MCF 10A (cell line): ENCODE measurements at regions not wholly inside any gene's neighbourhood (a gene's known extent, or its start where the extent isn't known, plus 50 kb on each side); places are given as distances from the start of the nearest gene placed in this dataset.
A peak's percentile ranks its signal among the peaks of the same experiment; 100 is the strongest.
"Not testable (repeated sequence)": the region's sequence is repeated elsewhere in the genome, so short reads cannot be mapped to it uniquely, and the experiment has no call there.

Source experiments
- BruUV-seq: library from RNA; stranded (reverse); fragments of 400-500 nt; replicated peaks from 2 replicates; lab custom pipeline; 2021; lab: Mats Ljungman, UMichigan
- CTCF ChIA-PET: fragments of 300-600 bp; sonication (Branson Sonifier 250); formaldehyde crosslinking; extraction: SDS; loops from one replicate; lab custom pipeline; 2021; ENCODE audit warnings: antibody characterized with exemption, inconsistent platforms; lab: Yijun Ruan, JAX
- POLR2A ChIA-PET: fragments of 300-600, 350-650 bp; sonication (Branson Sonifier 250); formaldehyde crosslinking; extraction: SDS; loops from one replicate; lab custom pipeline; 2020; ENCODE audit warnings: antibody characterized with exemption, inconsistent platforms; lab: Yijun Ruan, JAX
- DNase-seq: peaks from one replicate; pipeline ENCODE4 v3.0.0-alpha.2; 2018; ENCODE audit not compliant: unreplicated experiment
- H3K27ac Mint-ChIP-seq: one replicate; pipeline ENCODE4 v1.8.0; 2022; ENCODE audit warnings: mild to moderate bottlenecking, low read depth, mixed read lengths; ENCODE audit not compliant: unreplicated experiment
- H3K27me3 Mint-ChIP-seq: one replicate; pipeline ENCODE4 v1.8.0; 2022; ENCODE audit warnings: mixed read lengths; ENCODE audit not compliant: insufficient read depth, unreplicated experiment
- H3K36me3 Mint-ChIP-seq: one replicate; pipeline ENCODE4 v1.8.0; 2022; ENCODE audit warnings: mild to moderate bottlenecking, moderate library complexity, mixed read lengths; ENCODE audit not compliant: insufficient read depth, unreplicated experiment
- H3K4me1 Mint-ChIP-seq: one replicate; pipeline ENCODE4 v1.8.0; 2022; ENCODE audit warnings: mixed read lengths; ENCODE audit not compliant: insufficient read depth, unreplicated experiment
- H3K4me3 Mint-ChIP-seq: one replicate; pipeline ENCODE4 v1.8.0; 2022; ENCODE audit warnings: mild to moderate bottlenecking, moderate library complexity, mixed read lengths; ENCODE audit not compliant: unreplicated experiment
- H3K9me3 Mint-ChIP-seq: one replicate; pipeline ENCODE4 v1.8.0; 2022; ENCODE audit warnings: mixed read lengths; ENCODE audit not compliant: unreplicated experiment
- CTCF ChIP-seq: fragments of 200-600 bp; IDR thresholded peaks from one replicate; pipeline ENCODE4 v1.8.0; 2022; ENCODE audit warnings: antibody characterized with exemption, mild to moderate bottlenecking; ENCODE audit not compliant: unreplicated experiment
- intact Hi-C: fragments of 100-400 bp; cut with micrococcal nuclease; formaldehyde crosslinking; loops from 2 replicates; pipeline ENCODE4 v1.14.1; 2022

DNA sequence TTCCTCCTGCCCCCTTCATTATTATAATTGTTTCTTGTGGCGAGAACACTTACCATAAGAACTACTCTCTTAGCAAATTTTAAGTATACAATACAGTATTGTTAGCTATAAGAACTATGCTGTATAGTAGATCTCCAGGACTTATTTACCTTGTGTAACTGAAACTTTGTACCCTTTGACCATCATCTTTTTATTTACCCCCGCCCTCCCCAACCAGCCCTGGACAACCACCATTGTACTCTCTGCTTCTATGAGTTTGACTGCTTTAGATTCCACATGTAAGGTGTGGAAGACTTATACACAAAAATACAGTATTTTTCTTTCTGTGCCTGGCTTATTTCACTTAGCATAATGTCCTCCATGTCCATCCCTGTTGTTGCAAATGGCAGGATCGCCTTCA lies 161.1 kb downstream of the PHF8 start:
- TF ChIP-seq CTCF = no peak
- Mint-ChIP-seq H3K4me1 (no peaks in the 10 kb centered on the region), H3K27me3 (peaks cover 70% of the 10 kb centered on the region), H3K9me3 (peaks cover 7% of the 10 kb centered on the region), H3K27ac (no peak overlapping the region), H3K36me3 (peaks cover 6% of the 10 kb centered on the region), H3K4me3 (no peak overlapping the region)
- no TSS peak for BruUV-seq
- no peak for DNase-seq
- intact Hi-C loops = no loop called here
- CTCF ChIA-PET = interaction anchor here (0.6 kb wide), 1 partner anchor 11 kb away, joined by 3 read pairs; no protein-coding TSS in a partner anchor
- POLR2A ChIA-PET = no interaction called here

DNA sequence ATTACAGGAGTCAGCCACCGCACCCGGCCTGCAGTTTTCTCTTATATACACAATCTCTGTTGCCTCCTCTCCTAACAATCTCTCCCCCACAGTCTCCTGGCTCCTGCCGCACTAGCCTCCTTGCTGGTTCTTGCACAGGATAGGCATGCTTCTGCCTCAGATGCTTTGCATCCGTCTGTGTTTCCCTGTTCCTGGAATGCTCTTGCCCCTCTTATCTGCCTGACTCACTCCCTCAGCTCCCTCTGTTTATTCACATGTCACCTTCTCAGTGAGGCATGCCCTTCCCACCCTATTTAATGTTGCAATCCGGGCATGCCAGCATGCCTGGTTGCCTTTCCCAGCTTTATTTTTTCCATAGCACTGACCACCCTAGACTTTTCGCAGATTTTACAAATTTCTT lies 161.9 kb downstream of the PHF8 start:
- Mint-ChIP-seq H3K27me3 (peaks cover 79% of the 10 kb centered on the region), H3K27ac (no peak overlapping the region), H3K4me3 (no peak overlapping the region), H3K9me3 (peaks cover 7% of the 10 kb centered on the region), H3K36me3 (peaks cover 6% of the 10 kb centered on the region), H3K4me1 (no peaks in the 10 kb centered on the region)
- ChIA-PET CTCF (no interaction called here), POLR2A (no interaction called here)
- intact Hi-C loops = no loop called here
- TF ChIP-seq CTCF = no peak
- DNase-seq = peak; percentile 27
- BruUV-seq = no TSS peak

DNA sequence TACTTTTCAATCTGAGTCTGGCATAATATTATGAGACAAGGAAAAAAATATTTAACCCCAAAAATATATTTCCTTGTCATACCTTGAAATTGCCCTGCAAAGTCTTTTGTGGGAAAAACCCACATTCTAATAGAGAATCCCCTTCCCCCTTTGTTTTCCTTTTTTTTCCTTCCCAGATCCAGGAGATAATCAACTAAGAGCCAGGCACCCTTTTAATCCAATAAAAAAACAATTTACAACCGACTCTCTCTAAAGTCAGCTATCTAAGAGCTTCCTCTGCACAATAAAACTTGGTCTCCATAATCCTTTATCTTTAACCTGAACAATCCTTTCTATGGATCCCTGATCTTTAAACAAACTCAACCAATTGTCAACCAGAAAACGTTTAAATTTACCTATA lies 163.5 kb downstream of the PHF8 start:
- H3K9me3 Mint-ChIP-seq, H3K4me3 Mint-ChIP-seq, H3K4me1 Mint-ChIP-seq, DNase-seq, BruUV-seq, CTCF ChIA-PET, H3K27ac Mint-ChIP-seq, POLR2A ChIA-PET, intact Hi-C loops, H3K36me3 Mint-ChIP-seq: not testable (repeated sequence)
- H3K27me3 Mint-ChIP-seq = peaks cover 73% of the 10 kb centered on the region

DNA sequence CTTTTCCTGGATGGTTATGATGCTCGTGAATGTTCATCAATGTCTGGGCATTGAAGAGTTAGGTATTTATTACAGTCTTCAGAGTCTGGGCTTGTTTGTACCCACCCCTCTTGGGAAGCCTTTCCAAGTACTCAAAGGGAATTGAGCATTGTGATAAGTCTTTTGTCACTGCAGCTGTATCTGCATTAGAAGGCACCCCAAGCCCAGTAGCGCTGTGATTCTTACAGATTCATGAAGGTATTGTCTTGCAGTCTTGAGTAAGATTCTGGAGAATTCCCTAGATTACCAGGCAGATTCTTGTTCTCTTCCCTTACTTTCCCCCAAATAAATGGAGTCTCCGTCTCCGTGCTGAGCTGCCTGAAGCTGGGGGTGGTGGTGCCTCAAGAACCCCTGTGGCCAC lies 173.4 kb upstream of the HUWE1 start:
- no TSS peak for BruUV-seq
- CTCF ChIA-PET = no interaction called here
- TF ChIP-seq CTCF = no peak
- POLR2A ChIA-PET = no interaction called here
- Mint-ChIP-seq H3K27me3 (peaks cover 74% of the 10 kb centered on the region), H3K4me1 (no peaks in the 10 kb centered on the region), H3K9me3 (peaks cover 4% of the 10 kb centered on the region), H3K27ac (no peak overlapping the region), H3K36me3 (no peaks in the 10 kb centered on the region), H3K4me3 (no peak overlapping the region)
- intact Hi-C loops = no loop called here
- DNase-seq = no peak
